GM12878 (cell line): ENCODE measurements at regions not wholly inside any gene's neighbourhood (a gene's known extent, or its start where the extent isn't known, plus 50 kb on each side); places are given as distances from the start of the nearest gene placed in this dataset.

Experiments
- ATAC-seq: fragments of 200-7000 bp; cut with Tn5 transposase; 3 replicates; pipeline ENCODE4 v1.9.1; 2020; ENCODE audit warnings: mild to moderate bottlenecking, moderate library complexity
- BruUV-seq: library from RNA; stranded (reverse); fragments of 400-500 nt; replicated peaks from 2 replicates; lab custom pipeline; 2021; lab: Mats Ljungman, UMichigan
- CTCF ChIA-PET: fragments of 300-600 bp; sonication (Branson Sonifier 250); formaldehyde crosslinking; extraction: SDS; loops from one replicate; lab custom pipeline; 2021; ENCODE audit warnings: inconsistent platforms; lab: Yijun Ruan, JAX
- POLR2A ChIA-PET: fragments of 350-600 bp; formaldehyde crosslinking; extraction: SDS; loops from one replicate; lab custom pipeline; 2021; ENCODE audit warnings: inconsistent platforms; lab: Charles Lee
- RAD21 ChIA-PET: fragments of 300-600 bp; sonication (Branson Sonifier 250); formaldehyde crosslinking; loops from one replicate; lab custom pipeline; 2023; ENCODE audit warnings: antibody characterized with exemption; ENCODE audit not compliant: unreplicated experiment; lab: Charles Lee
- SMC1A ChIA-PET: fragments of 300-600 bp; sonication (Branson Sonifier 250); formaldehyde crosslinking; loops from one replicate; lab custom pipeline; 2023; ENCODE audit not compliant: unreplicated experiment, uncharacterized antibody; lab: Charles Lee
- DNase-seq: peaks from one replicate; pipeline ENCODE4 v3.0.0-alpha.2; 2011; ENCODE audit warnings: low read depth, low spot score
- FAIRE-seq: peaks from 3 replicates; lab custom pipeline; 2011; peaks lifted over from hg19 to GRCh38; lab: Jason Lieb, UNC
- H2AFZ ChIP-seq: 2 replicates; pipeline ENCODE4 v1.6.0; 2011; ENCODE audit warnings: low read depth, low read length, control low read depth; ENCODE audit not compliant: control insufficient read depth
- H3K27ac ChIP-seq: 2 replicates; pipeline ENCODE4 v1.5.1; 2011; ENCODE audit warnings: control low read depth; ENCODE audit not compliant: control insufficient read depth, insufficient read depth
- H3K27me3 ChIP-seq, 2 experiments: replicated peaks in 1 of 2; 2 replicates each; pipeline versions ENCODE4 v1.6.0 to v1.6.1; 2011; ENCODE audit warnings: low read length in 1 of 2; ENCODE audit not compliant: control insufficient read depth in 2 of 2, insufficient read depth in 2 of 2
- H3K36me3 ChIP-seq, 2 experiments: 2 replicates each; pipeline ENCODE4 v1.5.1; 2011; ENCODE audit warnings: low read length in 1 of 2; ENCODE audit not compliant: control insufficient read depth in 2 of 2, insufficient read depth in 2 of 2
- H3K4me1 ChIP-seq: 2 replicates; pipeline ENCODE4 v1.6.1; 2011; ENCODE audit warnings: mild to moderate bottlenecking, low read length, moderate library complexity, mixed read lengths; ENCODE audit not compliant: control insufficient read depth, insufficient read depth
- H3K4me2 ChIP-seq: 2 replicates; pipeline ENCODE4 v1.6.0; 2011; ENCODE audit warnings: control low read depth; ENCODE audit not compliant: control insufficient read depth, insufficient read depth
- H3K4me3 ChIP-seq: fragments of 200-600 bp; sonication (generic); 2 replicates; pipeline ENCODE4 v1.5.1; 2016
- H3K79me2 ChIP-seq: 2 replicates; pipeline ENCODE4 v1.6.0; 2011; ENCODE audit warnings: low read length; ENCODE audit not compliant: control insufficient read depth, insufficient read depth
- H3K9ac ChIP-seq: 2 replicates; pipeline ENCODE4 v1.8.0; 2011; ENCODE audit warnings: low read length, control low read depth, mixed read lengths; ENCODE audit not compliant: control insufficient read depth, insufficient read depth
- H3K9me3 ChIP-seq: replicated peaks from 3 replicates; pipeline ENCODE4 v1.5.1; 2011; ENCODE audit warnings: mild to moderate bottlenecking, low read length; ENCODE audit not compliant: control insufficient read depth, insufficient read depth
- H4K20me1 ChIP-seq: 2 replicates; pipeline ENCODE4 v1.6.0; 2011; ENCODE audit not compliant: control insufficient read depth, insufficient read depth
- ATF3 ChIP-seq: IDR thresholded peaks from 2 replicates; pipeline ENCODE4 v1.6.1; 2011; ENCODE audit warnings: low read depth, mild to moderate bottlenecking, low read length, moderate library complexity, borderline replicate concordance; ENCODE audit errors: extremely low read depth
- ELK1 ChIP-seq: IDR thresholded peaks from 2 replicates; pipeline ENCODE4 v1.6.1; 2012; ENCODE audit warnings: low read depth, low read length, improper control_type of control experiment
- EP300 ChIP-seq, 2 experiments: fragments of 150-350 bp in 1 of 2; IDR thresholded peaks; 2 replicates each; pipeline ENCODE4 v1.6.1; 2011 to 2012; ENCODE audit warnings: low read depth in 2 of 2, low read length in 2 of 2, borderline replicate concordance in 1 of 2, improper control_type of control experiment in 1 of 2, inconsistent platforms in 1 of 2; ENCODE audit not compliant: control insufficient read depth in 1 of 2
- ETV6 ChIP-seq, 2 experiments: fragments of 450-650 bp in 1 of 2; IDR thresholded peaks in 1 of 2; conservative IDR thresholded peaks in 1 of 2; 2 replicates each; pipeline ENCODE4 v1.6.1; 2014; ENCODE audit warnings: antibody characterized with exemption in 1 of 2, borderline replicate concordance in 1 of 2, low read depth in 1 of 2, mild to moderate bottlenecking in 1 of 2, moderate library complexity in 1 of 2
- FOXK2 ChIP-seq: fragments of 450-650 bp; IDR thresholded peaks from 2 replicates; pipeline ENCODE4 v1.6.1; 2017; ENCODE audit warnings: mild to moderate bottlenecking, moderate library complexity
- GATAD2B ChIP-seq: fragments of 450-650 bp; conservative IDR thresholded peaks from 2 replicates; pipeline ENCODE4 v1.6.1; 2017; ENCODE audit warnings: low read depth, mild to moderate bottlenecking, moderate library complexity
- IKZF1 ChIP-seq: fragments of 450-650 bp; conservative IDR thresholded peaks from 2 replicates; pipeline ENCODE4 v1.6.1; 2017; ENCODE audit warnings: antibody characterized with exemption, mild to moderate bottlenecking
- LARP7 ChIP-seq: fragments of 450-650 bp; IDR thresholded peaks from 2 replicates; pipeline ENCODE4 v1.6.1; 2017; ENCODE audit warnings: mild to moderate bottlenecking
- NFXL1 ChIP-seq: fragments of 450-650 bp; IDR thresholded peaks from 2 replicates; pipeline ENCODE4 v1.6.1; 2017; ENCODE audit warnings: antibody characterized with exemption, mild to moderate bottlenecking, borderline replicate concordance
- PKNOX1 ChIP-seq: fragments of 450-650 bp; IDR thresholded peaks from 2 replicates; pipeline ENCODE4 v1.6.1; 2016; ENCODE audit warnings: mild to moderate bottlenecking
- REST ChIP-seq: IDR thresholded peaks from 2 replicates; pipeline ENCODE4 v1.6.1; 2012; ENCODE audit warnings: mild to moderate bottlenecking, low read depth, low read length
- SIN3A ChIP-seq: IDR thresholded peaks from 2 replicates; pipeline ENCODE4 v1.6.1; 2012; ENCODE audit warnings: low read depth, low read length, improper control_type of control experiment
- SMAD1 ChIP-seq: fragments of 450-650 bp; IDR thresholded peaks from 2 replicates; pipeline ENCODE4 v1.6.1; 2018; ENCODE audit warnings: mild to moderate bottlenecking, low read depth; ENCODE audit not compliant: partially characterized antibody
- SREBF1 ChIP-seq: IDR thresholded peaks from 2 replicates; pipeline ENCODE4 v1.6.1; 2012; ENCODE audit warnings: mild to moderate bottlenecking, low read length
- SREBF2 ChIP-seq: IDR thresholded peaks from 2 replicates; pipeline ENCODE4 v1.6.1; 2012; ENCODE audit warnings: mild to moderate bottlenecking, low read length
- TCF3 ChIP-seq: IDR thresholded peaks from 2 replicates; pipeline ENCODE4 v1.6.1; 2012; ENCODE audit warnings: low read depth, mild to moderate bottlenecking, low read length, borderline replicate concordance; ENCODE audit not compliant: insufficient read depth
- USF1 ChIP-seq: IDR thresholded peaks from 2 replicates; pipeline ENCODE4 v1.6.1; 2011; ENCODE audit warnings: borderline replicate concordance, low read depth, mild to moderate bottlenecking, moderate library complexity, mixed read lengths, low read length; ENCODE audit not compliant: insufficient read depth; ENCODE audit errors: extremely low read length
- WGBS: methylation state at CpG from one replicate; pipeline ENCODE4 v1.1.6; 2016; ENCODE audit warnings: low lambda C conversion rate; ENCODE audit not compliant: insufficient replicate concordance, insufficient coverage; ENCODE audit errors: missing lambda C conversion rate; 5-methylcytosine and 5-hydroxymethylcytosine counted together
- in situ Hi-C: fragments of 300-500 bp; cut with MboI; formaldehyde crosslinking; loops from 9 replicates; pipeline ENCODE4 v1.14.3; 2018; ENCODE audit warnings: mixed read lengths
- intact Hi-C: fragments of 100-400 bp; cut with micrococcal nuclease; formaldehyde crosslinking; loops from one replicate; pipeline ENCODE4 v1.14.2; 2022; ENCODE audit not compliant: unreplicated experiment

- intact Hi-C loops (no loop called here), in situ Hi-C loops (no loop called here)
- Histone ChIP-seq H3K79me2 (no peaks in the 10 kb centered on the region), H3K4me3 (no peak overlapping the region), H3K27ac (no peak overlapping the region), H3K4me2 (no peak overlapping the region), H3K9ac (no peak overlapping the region), H2AFZ (no peak overlapping the region), H3K4me1 (no peaks in the 10 kb centered on the region), H3K9me3 (no peaks in the 10 kb centered on the region), H3K27me3 (no peaks in the 10 kb centered on the region), H4K20me1 (no peaks in the 10 kb centered on the region), H3K36me3 (no peaks in the 10 kb centered on the region)
- BruUV-seq, result no TSS peak
- ATAC-seq (no peak), FAIRE-seq (no peak), DNase-seq (no peak)
- RAD21 ChIA-PET, result no interaction called here
- SMC1A ChIA-PET, result no interaction called here
- 4% methylated on average over 3 of the region's 3 CpGs for WGBS
- CTCF ChIA-PET, result no interaction called here
- POLR2A ChIA-PET, result no interaction called here
- TF ChIP-seq SREBF2, result no peak
- no peak for TF ChIP-seq SMAD1
- no peak for TF ChIP-seq SREBF1
- no peak for TF ChIP-seq ATF3
- no peak for TF ChIP-seq FOXK2
- no peak for TF ChIP-seq USF1
- TF ChIP-seq EP300 (IDR thresholded peaks at IDR 0.05; ENCODE audit: borderline replicate concordance in 1 of 2, control insufficient read depth in 1 of 2, low read depth in 2 of 2, low read length in 2 of 2), result no peak
- no peak for TF ChIP-seq ELK1
- no peak for TF ChIP-seq NFXL1
- no peak for TF ChIP-seq SIN3A
- no peak for TF ChIP-seq TCF3
- no peak for TF ChIP-seq LARP7
- TF ChIP-seq IKZF1, result no peak
- TF ChIP-seq PKNOX1, result no peak
- TF ChIP-seq ETV6 (conservative IDR thresholded peaks at IDR 0.05 in 1 of 2, IDR thresholded peaks at IDR 0.05 in 1 of 2; ENCODE audit: borderline replicate concordance in 1 of 2, low read depth in 1 of 2), result no peak
- no peak for TF ChIP-seq REST
- no peak for TF ChIP-seq GATAD2B
Measured at GRCh38 chr2:56784046-56784445, 600.3 kb downstream of the CCDC85A start.
